Middle frontal gyrus (tissue), 1 donor: ENCODE measurements at regions not wholly inside any gene's neighbourhood (a gene's known extent, or its start where the extent isn't known, plus 50 kb on each side); places are given as distances from the start of the nearest gene placed in this dataset.
"Not testable (repeated sequence)": the region's sequence is repeated elsewhere in the genome, so short reads cannot be mapped to it uniquely, and the experiment has no call there.

Experiments used
- DNase-seq: peaks from one replicate; pipeline ENCODE4 v3.0.0-alpha.2; 2015; ENCODE audit warnings: low spot score; ENCODE audit errors: extremely low spot score

DNA sequence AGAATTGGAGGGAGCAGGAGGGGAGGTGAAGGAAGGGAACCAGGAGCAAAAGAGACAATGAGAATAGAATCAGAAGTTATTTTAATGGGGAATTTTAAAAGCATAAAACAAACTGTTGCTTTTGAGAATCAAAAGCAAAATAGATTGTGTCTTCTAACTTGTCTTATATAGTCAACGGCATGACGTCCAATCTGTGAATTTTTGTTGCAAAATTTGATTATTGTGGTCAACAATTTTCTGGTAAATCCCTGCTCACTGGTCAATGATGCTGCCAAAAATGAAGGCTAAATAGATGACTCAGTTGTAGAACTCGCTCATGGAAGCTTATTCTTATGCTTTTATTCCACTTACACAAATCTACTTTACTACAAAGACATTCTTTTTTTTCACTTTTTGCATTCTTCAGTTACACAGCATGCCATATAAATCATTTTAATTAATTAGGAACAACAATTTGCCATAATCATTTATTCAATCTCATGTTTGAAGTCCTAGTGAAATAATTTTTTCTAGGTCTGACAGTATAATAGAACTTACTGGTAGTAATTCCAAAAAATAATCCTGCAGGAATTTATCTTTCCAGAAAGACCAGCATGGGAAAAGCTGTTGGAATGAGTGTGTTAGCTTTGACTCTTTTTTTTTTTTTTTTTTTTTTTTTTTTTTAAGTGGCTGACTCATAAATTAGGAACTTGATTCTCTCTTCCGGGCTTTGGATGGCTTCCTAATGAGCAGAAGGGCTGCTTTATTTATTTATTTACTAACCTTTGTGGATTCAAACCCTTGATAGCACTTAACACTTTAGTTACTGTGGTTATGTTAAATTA is 256.9 kb downstream of the SPRY2 start:
- no peak for DNase-seq

DNA sequence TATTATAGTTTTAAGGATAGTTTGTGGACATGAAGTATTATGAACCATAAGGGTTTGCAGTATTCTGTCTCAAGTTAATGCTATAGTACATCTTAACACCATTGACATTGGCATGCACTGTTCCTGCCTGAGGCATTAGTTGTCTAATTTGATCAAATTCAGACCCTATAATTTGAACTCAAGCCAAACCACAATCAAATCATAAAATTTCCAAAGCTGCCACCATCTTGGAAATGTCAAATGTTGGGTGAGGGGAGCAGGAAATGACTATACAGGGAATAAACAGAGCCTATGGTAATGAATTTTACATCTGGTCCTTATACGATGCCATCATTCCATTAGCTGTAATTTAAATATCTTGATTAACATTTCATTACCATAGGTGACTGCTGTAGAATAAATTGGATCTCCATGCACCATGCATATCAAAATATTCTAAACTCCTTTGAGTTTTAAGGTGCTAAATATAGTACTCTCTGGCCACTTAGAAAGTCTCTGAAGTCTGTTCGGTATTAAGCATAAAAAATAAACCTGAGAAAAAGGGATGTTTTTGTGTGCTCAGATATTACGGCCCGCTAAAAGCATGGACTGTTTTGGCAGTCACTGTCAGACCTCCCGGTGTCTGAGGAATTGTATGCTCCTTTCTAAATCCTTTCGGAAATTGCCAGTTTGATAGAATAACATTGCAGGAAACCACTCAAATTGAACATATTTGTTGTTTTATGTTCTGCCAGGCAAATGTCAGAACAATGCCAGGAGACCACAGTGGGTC is 257.7 kb downstream of the SPRY2 start:
- no peak for DNase-seq

DNA sequence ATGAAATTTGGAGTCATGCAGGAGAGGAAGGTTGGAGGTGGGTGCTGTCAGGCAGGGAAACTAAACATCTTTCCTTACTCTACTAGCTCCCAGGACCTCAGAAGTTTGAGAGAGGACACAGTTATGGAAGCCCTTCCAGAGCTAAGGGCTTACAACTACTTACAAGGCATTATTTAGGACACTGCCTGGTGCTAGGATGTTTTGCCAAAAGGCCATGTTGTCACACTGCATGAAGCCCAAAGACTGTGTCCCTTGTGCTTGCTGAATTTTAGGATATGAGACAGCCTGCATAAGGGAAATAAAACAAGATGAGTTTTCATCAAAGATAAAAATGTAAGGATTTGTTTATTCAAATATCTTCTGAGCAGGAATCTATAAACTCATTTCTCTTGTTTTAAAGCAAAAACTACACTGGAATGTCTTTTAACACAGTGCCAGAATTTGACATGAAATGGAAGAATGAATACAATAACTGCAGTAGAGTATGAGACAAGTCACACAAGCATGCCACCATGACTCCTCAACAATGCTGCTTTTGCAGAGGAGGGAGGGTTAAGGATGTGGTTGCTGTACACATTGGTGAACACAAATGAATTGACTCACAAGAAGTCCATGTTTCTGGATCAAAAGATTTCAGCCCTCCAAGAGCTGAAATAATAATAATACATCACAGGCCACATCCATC is 258.4 kb downstream of the SPRY2 start:
- DNase-seq = no peak

DNA sequence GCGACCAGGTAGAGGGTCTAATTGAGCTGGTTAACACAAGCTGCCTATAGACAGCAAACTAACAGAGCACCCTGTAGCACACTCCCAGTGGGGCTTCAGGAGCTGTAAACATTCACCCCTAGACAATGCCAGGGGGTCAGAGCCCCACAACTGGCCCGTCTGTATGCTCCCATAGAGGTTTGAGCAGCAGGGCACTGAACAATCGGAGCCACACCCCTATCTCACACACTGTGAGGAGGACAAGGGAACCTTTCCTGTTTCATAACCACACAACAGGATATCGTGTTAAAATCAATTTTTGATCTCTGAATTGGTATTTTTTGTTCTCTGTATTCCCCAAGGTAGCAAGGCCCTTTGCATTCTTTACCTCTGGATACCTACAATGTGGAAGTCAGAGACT is 266.1 kb downstream of the SPRY2 start:
- no peak for DNase-seq

DNA sequence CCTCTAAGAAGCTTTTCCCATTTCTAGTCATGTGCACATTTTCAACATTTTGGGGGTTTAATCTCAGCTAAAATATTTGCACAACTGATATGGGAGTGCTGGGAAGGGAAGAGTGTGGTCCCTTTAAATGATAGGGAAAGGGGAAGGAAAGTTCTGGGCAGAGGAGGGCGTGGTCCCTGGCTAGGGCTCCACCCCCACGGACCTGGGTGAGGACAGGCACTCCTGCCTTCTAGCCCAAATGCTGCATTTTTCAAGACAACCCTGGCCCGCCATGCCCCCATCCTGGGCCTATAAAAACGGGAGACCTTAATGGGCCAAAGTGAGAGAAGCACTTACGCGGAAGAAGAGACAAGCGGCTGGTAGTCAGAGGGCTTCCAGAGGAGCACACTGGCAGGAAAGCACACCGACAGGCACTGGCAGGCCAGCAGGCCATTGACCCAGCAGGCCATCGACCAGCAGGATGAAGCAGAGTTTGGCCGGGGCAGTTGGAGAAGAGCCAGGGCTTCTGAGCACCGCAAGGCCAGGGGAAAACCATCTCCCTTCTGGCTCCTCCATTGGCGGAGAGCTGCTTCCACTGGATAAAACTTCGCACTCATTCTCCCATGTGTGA is 266.7 kb downstream of the SPRY2 start:
- DNase-seq = no peak

DNA sequence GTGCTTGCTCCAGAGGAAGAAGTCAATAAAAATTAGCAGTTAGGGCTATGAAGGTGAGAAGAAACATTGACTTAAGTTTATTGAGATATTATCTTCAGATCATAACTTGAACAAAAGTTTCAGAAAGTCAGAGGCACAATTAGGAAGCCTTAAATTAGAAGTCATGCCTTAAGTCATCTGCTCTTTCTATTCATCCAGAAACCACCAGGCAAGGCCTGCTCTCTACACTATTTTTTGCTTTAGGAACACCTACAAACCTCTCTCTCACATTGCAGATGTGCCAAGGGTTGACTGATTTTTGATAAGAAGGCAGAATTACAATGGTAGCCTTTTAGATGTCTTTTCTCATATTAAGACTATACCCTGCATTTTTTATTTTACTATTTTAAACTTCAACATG is 268.7 kb downstream of the SPRY2 start:
- DNase-seq = no peak

DNA sequence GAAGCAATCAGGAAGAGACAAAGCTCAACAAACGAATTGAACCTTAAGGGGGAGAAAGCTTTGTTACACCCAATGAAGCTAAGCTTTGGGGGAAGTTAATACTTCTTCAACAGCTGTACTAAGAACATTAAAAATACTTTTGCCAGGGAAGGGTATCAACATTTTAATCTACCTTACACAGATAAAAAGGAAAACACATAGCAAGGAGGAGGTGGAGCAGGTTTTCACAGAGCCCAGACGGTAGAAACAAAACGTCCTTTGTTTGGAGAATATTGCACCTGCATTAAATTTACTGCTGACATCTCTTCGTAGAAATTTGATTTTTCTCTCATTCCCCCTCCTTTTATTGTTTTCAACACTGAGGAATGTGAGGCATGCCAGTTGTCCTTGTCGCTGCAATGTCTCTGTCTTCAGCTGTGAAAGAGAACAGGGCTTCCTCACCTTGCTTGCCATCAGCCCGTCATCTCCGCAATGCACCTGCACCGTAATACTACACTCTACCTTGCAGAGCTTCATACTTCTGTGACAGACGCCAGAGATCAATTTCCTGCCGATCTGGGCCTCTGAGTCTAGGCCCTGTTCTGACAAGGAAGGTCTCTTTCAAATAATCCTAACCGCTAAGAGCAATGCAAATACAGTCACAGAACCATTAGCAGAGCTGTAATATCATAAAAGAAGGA is 270.8 kb downstream of the SPRY2 start:
- no peak for DNase-seq

DNA sequence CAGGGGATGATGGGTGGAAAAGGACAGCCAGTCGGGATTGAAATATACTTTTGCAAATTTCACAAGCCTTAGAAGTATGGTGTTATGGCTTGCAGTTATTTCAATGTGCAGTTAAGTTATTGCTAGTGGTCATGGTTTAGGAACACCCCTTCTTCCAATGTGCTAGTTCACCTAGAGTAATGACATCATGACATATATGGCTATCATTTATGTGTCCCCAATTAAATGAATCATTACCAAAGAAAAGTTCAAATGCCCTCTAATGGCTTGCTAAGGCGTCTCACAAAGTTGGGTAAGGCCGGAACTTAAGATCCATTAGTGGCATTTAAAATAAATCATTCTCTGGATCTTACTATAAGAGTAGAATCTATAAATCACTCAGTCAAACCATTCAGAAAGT is 271.6 kb downstream of the SPRY2 start:
- DNase-seq = no peak

DNA sequence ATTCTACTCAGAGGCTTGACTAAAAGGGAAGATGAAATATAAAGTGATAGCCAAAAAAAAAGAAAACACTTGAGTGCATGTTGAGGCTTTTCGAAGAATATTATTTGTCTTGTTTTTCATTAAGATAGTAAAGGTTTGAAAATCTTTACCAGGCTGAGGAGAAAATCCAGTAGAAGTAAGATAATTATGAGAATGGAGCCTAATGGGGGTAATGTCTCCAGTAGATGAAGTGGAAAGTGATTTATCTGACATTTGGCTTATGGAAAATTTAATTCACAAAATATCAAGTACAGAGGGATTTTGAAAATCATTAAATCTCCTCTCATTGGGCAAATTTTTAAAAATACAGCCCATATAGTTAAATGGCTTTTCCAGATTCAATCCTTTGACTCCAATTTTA is 274.9 kb downstream of the SPRY2 start:
- no peak for DNase-seq

DNA sequence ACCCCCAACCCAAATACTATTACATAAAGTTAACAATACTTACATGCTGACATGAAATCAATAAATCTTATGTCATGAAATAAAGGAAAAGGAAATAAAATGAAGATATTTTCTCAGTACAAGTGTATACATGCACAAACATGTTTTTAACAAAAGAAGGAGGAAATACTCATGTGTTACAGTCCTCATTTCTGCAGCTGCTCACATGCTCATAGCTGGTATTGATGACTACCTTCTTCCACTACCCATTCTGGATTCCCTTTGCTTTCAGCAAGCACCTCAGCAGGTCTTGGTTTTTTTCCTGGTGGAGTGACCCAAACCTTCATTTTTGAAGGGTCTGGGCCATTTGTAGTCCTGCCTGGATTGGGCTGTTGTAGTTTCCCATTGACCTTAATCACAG is 278.5 kb downstream of the SPRY2 start:
- DNase-seq = not testable (repeated sequence)

DNA sequence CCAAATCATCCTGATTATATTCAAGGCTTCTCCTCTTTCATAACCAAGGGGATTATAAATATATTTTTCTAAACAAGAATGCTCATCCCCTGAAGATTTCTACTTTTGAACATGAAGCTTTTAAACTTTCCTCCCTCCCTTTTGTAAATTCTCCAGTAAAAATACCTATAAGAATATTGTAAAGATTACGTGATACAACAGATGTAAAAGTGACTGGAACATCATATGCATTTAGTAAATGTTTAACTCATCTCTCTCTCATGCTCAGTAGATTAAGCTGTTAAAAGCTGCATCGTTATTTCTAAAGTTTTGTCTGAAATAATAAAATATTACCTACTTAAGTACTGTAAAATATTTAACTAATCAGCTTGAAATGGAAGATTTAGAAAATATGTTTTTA is 281.1 kb downstream of the SPRY2 start:
- no peak for DNase-seq

DNA sequence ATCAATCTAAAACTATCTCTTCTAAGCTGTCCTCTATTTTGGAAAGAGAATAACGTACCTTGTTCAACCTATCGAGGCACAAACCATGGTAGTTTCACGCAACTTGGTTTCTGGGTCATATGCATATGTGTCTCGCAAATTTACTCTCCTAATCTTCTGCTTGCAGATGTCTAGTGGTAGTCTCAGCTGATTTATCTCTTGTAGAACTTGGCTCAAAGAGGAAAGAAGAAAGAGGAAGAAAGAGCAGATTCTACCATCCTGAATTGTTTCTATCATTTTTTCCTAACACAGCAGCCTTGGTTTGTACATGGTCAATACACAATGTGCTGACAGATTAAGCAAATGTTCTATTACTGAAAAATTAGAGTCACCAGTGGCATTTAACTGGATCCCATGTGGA is 282.3 kb downstream of the SPRY2 start:
- DNase-seq = no peak

DNA sequence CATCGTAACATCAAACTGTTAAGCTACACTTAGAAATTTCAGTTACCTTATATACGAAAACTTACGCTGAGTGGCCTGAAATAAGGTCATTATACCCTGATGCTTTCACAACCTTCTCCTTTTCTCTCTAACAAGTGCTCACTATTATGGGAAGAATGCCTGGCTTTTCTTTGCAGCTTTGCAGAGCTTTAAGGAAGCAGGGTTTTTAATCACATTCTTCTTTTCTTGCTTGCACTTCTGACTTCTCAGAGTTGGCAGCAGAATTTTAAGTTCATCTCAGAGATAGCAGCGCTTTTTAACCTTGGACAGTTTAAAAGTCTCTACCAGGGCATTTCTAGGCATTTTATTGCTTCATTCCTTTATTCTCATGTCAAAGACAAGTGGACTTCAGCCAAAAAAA is 285.1 kb downstream of the SPRY2 start:
- no peak for DNase-seq

DNA sequence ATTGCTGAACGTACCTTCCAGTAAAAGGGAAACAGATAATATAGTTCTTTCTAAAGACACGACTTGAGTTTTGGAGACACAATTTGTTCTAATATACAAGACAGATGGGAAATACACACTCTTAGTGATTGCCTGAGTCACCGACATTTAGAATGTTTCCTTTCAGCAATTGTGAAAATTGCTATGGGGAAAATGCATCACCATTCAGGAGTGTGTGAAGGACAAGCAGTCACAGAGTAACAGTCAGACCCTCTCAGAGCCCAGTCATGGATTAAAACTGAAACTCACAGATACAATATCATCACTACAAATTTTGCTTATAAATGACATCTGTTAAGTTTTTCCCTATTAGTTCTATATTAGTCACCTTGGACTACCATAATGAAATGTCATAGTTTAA is 286.1 kb downstream of the SPRY2 start:
- DNase-seq = no peak

DNA sequence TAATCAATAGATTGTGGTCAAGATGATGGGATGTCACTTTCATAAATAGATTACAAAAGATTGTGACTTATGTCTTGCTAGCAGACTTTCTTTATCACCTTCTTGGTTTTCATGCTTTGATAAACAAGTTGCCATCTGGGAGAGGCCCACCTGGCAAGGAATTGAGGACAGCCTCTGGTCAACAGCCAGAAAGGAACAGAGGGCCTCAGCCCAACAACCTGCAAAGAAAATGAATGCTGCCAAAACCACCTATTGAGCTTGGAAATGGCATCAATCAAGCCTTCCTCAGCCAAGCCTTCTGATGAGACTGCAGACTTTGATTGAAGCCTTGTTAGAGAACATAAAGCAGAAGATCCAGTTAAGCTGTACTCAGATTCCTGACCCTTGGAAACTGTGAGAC is 288.6 kb downstream of the SPRY2 start:
- DNase-seq = no peak

DNA sequence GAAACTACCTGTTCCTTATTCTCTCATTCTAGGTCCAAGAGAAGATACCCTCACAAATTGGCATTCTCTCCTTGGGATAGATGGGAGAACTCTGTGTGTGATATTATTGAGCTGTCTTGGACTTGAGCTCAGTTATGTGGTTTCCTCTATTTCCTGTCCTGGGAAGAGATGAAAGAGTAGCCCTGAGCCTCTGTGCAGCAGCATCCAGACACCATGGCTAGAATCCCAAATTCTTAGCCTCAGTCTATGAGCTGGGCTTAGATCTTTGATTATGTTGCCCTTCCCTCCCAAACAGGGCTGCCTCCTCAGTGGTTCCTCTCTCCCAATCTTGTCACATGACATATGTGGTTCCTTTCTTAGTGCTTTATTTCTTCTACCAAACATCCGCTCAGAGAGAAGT is 290.7 kb downstream of the SPRY2 start:
- DNase-seq = no peak

DNA sequence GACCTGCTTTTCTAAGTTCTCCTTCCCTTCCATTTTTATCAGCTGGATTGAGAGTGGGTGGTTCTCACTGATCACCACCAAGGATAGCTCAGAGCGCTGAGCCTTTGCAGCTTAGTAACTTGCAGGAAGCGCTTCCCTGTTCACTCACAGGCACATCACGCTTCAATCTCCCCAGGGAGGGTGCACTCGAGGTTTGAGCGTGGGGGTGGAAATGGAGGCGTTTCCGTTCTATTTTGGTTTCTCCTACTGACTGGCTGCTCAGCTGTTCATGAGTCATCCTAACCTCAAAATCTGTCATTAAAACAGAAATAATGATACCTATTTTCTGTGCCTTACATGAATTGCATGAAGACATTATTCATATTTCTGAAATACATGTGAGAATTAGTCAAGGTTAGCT is 292.1 kb downstream of the SPRY2 start:
- DNase-seq = peak; percentile 75

DNA sequence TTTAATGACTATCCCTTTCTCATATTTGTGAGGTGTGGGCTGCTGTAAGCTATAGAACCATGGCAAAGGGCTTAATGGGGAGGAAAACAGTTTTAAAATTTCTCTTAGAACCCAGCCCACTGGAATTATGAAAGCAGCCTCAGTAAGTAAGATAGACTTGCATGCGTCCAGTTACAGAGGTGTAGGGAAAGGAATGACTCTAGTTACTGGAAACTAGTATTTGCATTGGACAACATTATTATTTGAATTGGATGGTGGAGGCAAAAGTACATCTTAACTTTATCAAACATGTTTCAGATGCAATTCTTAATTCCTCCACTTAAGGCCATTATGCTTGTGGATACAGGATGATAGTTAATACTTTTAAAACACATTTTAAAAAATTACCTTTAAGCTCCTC is 292.9 kb downstream of the SPRY2 start:
- no peak for DNase-seq

DNA sequence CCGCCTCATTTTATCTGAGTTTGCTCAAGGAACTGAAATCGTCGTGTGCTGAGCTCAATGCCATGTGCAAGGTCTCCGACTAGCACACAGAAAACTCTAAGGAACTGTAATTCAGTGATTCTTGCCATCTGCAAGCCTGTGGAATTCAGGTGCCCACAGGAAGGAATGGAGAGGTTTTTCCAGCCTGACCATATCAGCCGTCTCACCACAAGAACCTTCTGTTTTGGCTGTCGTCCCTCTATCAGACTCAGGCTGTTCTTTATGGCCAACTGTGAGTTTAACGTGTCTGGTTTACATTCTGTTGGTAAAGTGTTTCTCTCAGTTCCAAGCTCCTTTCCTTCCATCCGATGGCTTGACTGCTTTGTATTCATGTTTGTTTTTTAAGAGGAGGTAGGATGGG is 293.5 kb downstream of the SPRY2 start:
- no peak for DNase-seq

DNA sequence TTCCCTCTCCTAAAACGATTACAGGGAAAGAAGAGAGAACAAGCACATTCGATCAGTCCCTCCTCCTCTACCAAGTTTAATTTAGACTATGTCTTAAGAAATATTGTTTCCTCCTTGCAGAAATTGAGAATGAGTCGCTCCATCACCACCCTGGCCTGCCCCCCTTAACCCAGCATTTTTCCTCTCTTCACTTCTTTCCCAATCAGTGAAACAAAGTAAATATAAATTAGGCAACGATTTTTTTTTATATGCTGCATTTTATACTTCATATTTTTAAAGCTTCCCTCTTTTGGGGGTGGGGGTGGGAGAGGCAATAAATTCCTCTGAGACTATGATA is 300.0 kb downstream of the SPRY2 start:
- no peak for DNase-seq

DNA sequence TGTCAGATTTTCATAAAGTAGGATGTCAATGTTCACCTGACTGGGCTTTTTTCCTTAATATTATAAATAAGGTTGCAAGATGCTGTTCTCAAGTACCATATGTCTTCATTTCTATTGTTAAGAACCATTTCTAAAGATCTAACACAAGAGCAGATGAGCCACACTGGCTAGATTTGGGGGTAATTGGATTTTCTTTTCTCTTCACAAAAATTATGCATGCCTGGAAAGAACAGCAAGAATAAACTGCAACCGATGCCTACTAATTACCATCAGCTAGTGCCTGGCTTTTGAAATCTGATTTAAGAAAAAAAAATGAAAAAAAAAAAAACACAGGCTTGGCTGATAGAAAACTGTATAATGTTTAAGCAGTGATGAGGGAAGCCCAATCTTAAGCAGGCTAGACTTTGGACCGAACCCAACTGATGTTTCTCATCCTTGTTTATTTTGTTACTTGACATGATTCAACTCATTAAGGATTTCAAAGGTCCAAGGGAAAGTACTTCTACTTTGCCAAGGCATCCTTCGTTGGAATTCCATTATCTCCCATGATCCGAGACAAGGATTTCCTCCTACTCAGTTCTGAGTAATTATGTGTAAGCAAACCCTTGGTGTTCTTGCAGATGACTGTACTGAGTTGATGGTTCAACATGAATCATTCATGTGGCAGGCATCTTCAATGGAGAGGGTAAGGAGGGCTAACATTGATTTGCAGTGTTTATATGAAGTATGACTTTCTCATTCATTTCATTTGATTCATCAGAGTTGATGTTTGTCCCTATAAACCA is 300.5 kb downstream of the SPRY2 start:
- no peak for DNase-seq
